Right lobe of liver (tissue), 4 donors: ENCODE measurements at regions not wholly inside any gene's neighbourhood (a gene's known extent, or its start where the extent isn't known, plus 50 kb on each side); places are given as distances from the start of the nearest gene placed in this dataset.

Source experiments
- CTCF ChIP-seq, 4 donors: fragments of 200-600 bp in 3 of 4; fragments of 450-650 bp in 1 of 4; IDR thresholded peaks; one replicate each; pipeline versions ENCODE4 v1.5.1 to v1.8.0; 2016 to 2022; ENCODE audit warnings: antibody characterized with exemption in 4 of 4, mild to moderate bottlenecking in 2 of 4
- POLR2A ChIP-seq: fragments of 450-650 bp; IDR thresholded peaks from one replicate; pipeline ENCODE4 v1.6.1; 2017; ENCODE audit warnings: antibody characterized with exemption, mild to moderate bottlenecking
- donor health status: DM: no; HTN: no; CAD: no.
- donor health status: DM: no; HTN: no; CAD: no.
- donor health status: DM: no; HTN: yes; CAD: no.

GRCh38 chr5:29193972-29194371, 1999.5 kb upstream of the CDH6 start:
- no peak for TF ChIP-seq CTCF (IDR thresholded peaks at IDR 0.05)
- no peak for TF ChIP-seq POLR2A
